Epithelial cell of proximal tubule (primary cell): ENCODE measurements at regions not wholly inside any gene's neighbourhood (a gene's known extent, or its start where the extent isn't known, plus 50 kb on each side); places are given as distances from the start of the nearest gene placed in this dataset.

Experiments
- DNase-seq: peaks from one replicate; pipeline ENCODE4 v3.0.0-alpha.2; 2011; ENCODE audit warnings: low read depth
- H3K4me3 ChIP-seq: 2 replicates; pipeline ENCODE4 v1.5.1; 2011; ENCODE audit warnings: low read depth, mild to moderate bottlenecking, low read length
- TF ChIP-seq, protein P1 (sequence below): conservative IDR thresholded peaks from 2 replicates; pipeline ENCODE4 v1.5.1; 2012; ENCODE audit warnings: low read depth, mild to moderate bottlenecking, low read length

DNA sequence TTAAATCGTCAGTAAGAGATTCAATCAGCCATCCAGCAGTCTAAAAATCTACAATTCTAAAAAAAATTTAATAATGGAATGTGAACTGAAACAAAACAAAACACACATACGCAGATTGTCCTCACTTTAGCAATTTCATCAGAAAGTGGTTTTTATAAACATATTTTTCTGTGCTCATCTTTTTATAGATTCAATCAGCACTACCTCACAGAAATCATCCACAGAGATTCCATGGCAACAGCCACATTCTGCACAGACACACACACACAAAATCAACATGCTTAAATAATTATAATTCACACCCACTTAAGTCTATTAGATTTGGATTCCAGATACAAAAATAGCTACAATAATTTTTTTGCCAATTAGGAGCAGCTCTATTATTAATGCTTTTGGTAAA is 149.0 kb upstream of the KCNIP4 start:
- H3K4me3 ChIP-seq, result no peak overlapping the region
- TF ChIP-seq, protein P1, sequence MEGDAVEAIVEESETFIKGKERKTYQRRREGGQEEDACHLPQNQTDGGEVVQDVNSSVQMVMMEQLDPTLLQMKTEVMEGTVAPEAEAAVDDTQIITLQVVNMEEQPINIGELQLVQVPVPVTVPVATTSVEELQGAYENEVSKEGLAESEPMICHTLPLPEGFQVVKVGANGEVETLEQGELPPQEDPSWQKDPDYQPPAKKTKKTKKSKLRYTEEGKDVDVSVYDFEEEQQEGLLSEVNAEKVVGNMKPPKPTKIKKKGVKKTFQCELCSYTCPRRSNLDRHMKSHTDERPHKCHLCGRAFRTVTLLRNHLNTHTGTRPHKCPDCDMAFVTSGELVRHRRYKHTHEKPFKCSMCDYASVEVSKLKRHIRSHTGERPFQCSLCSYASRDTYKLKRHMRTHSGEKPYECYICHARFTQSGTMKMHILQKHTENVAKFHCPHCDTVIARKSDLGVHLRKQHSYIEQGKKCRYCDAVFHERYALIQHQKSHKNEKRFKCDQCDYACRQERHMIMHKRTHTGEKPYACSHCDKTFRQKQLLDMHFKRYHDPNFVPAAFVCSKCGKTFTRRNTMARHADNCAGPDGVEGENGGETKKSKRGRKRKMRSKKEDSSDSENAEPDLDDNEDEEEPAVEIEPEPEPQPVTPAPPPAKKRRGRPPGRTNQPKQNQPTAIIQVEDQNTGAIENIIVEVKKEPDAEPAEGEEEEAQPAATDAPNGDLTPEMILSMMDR, result no peak
- DNase-seq, result no peak

DNA sequence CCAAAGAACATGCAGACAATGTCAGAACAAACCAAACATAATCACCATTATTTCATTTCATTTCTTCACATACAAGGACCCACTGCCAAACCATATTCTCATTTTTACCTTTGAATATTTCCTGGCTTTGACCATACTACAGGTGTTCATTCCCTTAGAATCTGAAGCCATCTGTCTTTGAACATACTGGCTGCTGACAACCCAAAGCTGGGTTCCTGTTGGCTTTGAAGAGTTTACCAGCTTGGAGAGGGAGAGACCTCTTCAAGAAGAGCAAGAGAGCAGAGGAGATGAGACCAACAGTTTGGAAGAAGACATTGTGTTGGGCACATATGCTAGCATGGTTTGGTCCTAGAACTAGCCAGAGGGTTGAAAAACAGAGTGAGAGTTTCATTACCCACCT is 145.6 kb upstream of the KCNIP4 start:
- no peak overlapping the region for H3K4me3 ChIP-seq
- TF ChIP-seq, protein P1, result no peak

DNA sequence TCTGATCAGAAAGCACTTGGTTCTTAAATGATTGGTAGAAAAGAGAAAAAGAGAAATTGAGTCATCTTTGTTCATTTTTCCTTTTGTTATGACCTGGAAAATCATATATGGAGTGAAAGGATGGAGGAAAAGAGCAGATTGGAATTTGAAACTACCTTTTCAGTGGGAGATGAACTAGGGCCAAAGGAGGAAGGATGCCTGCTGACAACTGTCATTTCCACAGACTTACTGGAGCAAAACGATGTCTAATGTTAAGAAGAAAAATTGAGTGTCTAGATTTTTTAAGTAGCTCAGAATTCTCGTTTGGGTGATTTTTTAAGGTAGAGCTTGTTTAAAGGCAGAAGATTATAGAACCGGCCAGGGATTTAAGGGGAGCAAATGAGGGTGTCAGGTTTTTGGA is 144.6 kb upstream of the KCNIP4 start:
- TF ChIP-seq, protein P1, result no peak
- no peak for DNase-seq
- no peak overlapping the region for H3K4me3 ChIP-seq

More for the DNA sequence above, 145.6 kb upstream of the KCNIP4 start:
- no peak for DNase-seq

DNA sequence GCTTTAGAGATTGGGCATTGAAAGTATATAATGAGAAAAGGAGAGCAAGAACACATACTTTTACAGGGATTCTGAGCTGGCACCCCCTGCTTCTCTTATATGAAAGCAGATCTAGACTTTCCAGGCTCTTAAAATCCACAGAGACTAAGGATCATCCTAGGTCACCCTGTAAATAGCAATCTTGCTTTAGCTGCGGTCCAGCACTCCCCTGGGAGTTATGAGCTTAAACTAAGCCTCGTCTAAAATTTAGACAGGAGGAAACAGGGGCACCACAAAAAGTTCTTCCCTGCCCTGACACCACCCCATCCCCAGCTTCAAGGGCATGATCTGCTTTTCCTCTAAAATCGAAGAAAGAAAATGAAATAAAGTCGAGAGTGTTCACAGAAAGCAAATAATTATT is 143.3 kb upstream of the KCNIP4 start:
- TF ChIP-seq, protein P1, result no peak
- no peak overlapping the region for H3K4me3 ChIP-seq
- no peak for DNase-seq

DNA sequence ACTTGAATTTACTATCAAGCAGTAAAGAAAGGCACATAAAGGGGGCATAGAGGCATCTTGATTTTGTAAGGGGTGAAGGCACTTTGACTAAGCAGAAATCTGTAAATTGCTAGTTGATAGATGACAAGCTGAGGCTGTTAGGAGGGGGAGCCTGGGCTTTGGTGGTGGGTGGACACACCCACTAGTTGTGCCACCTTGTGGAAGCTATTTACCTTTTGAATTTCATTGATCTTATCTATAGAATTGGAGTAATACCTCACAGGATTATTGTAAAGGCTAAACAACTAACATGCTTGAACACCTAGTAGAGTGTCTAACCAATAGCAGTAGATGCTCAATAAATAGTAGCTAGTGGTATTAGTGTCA is 142.8 kb upstream of the KCNIP4 start:
- TF ChIP-seq, protein P1, result peak; percentile 24
- H3K4me3 ChIP-seq, result no peak overlapping the region
- DNase-seq, result no peak

DNA sequence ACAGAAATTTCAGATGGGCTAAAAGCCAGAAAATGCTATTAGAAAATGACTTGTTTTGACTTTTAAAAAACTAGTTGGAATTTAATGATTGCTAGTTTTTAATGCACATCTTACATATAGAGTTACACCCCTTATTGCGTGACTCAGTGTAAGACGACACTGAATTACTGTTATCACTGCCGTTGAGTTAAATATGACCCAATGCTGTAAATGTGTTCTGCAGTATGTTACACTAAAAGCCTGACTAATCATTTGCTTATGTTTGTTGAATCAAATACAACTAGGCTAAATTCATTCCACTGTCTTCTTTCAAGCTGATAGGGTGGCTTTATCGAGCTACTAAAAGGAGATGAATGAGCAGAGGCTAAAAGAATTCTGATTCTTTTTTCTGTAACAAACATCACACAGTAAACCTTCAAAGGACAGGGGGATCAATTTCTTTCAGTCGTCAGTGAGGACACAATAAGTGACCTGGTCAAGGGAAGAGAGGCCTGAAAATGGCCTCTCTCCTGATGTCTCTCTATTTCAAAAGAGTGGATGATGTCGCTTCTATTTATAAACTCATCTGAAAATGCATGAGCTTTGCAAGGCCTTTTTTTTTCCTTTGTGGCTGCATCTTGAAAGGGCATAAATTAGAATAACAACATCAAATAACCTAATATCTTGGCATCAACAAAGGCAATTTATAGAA is 142.2 kb upstream of the KCNIP4 start:
- TF ChIP-seq, protein P1, result no peak
- H3K4me3 ChIP-seq, result no peak overlapping the region
- DNase-seq, result no peak

DNA sequence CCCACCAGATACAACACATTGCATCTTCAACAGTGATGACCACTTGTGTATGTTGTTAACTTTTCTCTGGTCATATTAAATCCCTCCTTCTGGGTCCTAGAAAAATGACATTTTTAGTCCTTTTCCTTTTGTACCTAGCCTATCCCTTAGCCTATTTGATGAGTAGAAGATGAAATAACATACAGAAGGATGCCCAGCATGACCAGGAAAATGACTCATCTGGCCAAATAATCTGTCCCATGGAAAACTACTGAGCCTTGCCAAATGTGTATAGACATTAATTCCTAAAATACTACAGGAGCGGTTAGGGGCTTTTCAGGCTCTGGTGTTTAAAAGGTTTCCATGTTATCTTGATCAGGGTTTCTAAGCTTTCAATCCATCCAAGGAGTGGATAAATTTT is 129.0 kb upstream of the KCNIP4 start:
- TF ChIP-seq, protein P1, result no peak
- DNase-seq, result no peak

More for the DNA sequence above, 129.0 kb upstream of the KCNIP4 start:
- H3K4me3 ChIP-seq, result no peak overlapping the region
